GM23338 (cell line): ENCODE measurements at regions not wholly inside any gene's neighbourhood (a gene's known extent, or its start where the extent isn't known, plus 50 kb on each side); places are given as distances from the start of the nearest gene placed in this dataset.

Source experiments
- CREB1 ChIP-seq: fragments of 250-450 bp; sonication (Bioruptor Pico); IDR thresholded peaks from 2 replicates; pipeline ENCODE4 v1.5.0; 2020; ENCODE audit warnings: low read depth, mild to moderate bottlenecking, moderate library complexity
- JUNB ChIP-seq: IDR thresholded peaks from one replicate; pipeline ENCODE4 v1.6.1; 2016; ENCODE audit warnings: antibody characterized with exemption; ENCODE audit not compliant: unreplicated experiment
- POLR2AphosphoS5 ChIP-seq: IDR thresholded peaks from 2 replicates; pipeline ENCODE4 v1.6.1; 2016; ENCODE audit warnings: antibody characterized with exemption, low read depth
- ZNF462 ChIP-seq: fragments of 250-450 bp; sonication (Bioruptor Pico); IDR thresholded peaks from 2 replicates; pipeline ENCODE4 v1.5.0; 2020; ENCODE audit warnings: mild to moderate bottlenecking, moderate library complexity
- TF ChIP-seq, protein P1 (sequence below): IDR thresholded peaks from one replicate; pipeline ENCODE4 v1.6.1; 2018; ENCODE audit warnings: antibody characterized with exemption; ENCODE audit not compliant: unreplicated experiment

DNA sequence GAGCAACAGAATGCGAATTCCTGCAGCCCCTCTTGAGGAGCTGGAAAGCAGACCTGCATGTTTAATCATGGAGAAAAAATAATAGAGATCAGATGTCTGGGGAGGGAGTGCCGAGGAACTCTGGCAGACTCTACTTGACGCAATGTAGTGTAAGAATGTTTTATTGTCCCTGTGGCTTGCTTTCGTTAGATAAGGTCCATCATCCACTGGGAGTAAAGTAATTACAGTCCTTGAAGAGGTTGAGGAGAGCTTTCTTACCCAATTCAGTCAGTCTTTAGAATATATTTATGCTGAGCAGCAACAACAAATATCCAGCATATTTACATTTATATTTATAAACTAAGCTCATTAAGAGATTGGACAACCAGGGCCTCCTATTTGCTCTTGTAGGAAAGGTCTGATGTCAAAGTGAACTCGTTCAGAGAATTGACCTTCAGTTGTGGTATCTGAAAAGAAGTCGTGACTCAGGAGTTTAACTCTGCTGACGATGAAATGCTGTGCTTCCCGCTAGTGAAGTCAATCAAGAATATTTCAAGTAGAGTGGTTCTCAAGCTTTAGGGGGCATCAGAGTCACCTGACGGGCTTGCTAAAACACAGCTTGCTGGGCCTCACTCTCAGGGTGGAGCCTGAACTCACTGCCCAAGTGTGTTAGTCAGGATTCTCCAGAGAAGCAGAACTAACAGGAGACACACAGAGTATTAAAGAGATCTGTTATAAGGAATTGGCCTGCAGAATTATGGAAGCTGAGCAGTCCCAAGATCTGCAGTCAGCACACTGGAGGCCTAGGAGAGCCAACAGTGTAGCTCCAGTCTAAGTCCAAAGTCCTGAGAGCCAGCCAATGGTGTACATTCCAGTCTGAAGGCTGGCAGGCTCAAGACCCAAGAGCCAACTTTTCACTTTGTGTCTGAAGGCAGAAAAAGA is 139.3 kb upstream of the LMNTD1 start (continued):
- TF ChIP-seq ZNF462 (CRISPR knock-in tag) (no peak), CREB1 (CRISPR knock-in tag) (no peak), JUNB (no peak), POLR2AphosphoS5 (no peak)
- TF ChIP-seq, protein P1, sequence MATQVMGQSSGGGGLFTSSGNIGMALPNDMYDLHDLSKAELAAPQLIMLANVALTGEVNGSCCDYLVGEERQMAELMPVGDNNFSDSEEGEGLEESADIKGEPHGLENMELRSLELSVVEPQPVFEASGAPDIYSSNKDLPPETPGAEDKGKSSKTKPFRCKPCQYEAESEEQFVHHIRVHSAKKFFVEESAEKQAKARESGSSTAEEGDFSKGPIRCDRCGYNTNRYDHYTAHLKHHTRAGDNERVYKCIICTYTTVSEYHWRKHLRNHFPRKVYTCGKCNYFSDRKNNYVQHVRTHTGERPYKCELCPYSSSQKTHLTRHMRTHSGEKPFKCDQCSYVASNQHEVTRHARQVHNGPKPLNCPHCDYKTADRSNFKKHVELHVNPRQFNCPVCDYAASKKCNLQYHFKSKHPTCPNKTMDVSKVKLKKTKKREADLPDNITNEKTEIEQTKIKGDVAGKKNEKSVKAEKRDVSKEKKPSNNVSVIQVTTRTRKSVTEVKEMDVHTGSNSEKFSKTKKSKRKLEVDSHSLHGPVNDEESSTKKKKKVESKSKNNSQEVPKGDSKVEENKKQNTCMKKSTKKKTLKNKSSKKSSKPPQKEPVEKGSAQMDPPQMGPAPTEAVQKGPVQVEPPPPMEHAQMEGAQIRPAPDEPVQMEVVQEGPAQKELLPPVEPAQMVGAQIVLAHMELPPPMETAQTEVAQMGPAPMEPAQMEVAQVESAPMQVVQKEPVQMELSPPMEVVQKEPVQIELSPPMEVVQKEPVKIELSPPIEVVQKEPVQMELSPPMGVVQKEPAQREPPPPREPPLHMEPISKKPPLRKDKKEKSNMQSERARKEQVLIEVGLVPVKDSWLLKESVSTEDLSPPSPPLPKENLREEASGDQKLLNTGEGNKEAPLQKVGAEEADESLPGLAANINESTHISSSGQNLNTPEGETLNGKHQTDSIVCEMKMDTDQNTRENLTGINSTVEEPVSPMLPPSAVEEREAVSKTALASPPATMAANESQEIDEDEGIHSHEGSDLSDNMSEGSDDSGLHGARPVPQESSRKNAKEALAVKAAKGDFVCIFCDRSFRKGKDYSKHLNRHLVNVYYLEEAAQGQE = no peak
